ENCODE measurements at regions not wholly inside any gene's neighbourhood (a gene's known extent, or its start where the extent isn't known, plus 50 kb on each side); places are given as distances from the start of the nearest gene placed in this dataset.

DNA sequence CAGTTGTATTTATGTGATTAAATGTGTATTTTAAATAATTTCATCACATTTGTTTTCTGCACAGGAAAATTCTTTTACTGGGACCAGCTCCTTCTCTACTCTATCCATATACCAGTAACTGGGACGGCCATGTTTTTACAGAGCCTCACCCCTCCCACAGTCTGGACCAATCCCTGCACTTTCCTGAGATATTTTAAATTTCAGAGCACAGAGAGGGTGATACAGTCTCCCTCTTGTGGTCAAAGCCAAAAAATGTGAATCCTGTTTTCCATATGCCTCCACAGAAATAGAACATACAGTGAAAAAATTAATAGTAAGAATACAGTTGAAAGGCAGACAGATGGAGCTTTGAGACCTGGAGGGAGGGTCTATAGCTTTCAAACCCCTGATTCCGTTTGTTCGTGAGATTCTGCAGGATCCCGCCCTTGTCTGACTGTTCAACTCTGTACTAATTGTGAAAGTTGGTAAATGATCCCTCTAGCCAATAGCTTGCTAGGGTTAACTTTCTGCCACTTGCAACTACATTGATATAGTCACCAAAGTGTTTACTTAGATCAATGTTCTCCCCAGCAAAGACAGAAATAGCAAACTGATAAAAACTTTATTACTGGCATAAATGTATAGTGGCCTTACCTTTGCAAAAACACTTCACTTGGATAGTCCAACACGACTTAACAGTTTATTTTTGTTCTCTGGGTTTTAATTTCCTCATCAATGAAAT, 172.2 kb downstream of the PPARGC1A start:
- TF ChIP-seq, protein P1, sequence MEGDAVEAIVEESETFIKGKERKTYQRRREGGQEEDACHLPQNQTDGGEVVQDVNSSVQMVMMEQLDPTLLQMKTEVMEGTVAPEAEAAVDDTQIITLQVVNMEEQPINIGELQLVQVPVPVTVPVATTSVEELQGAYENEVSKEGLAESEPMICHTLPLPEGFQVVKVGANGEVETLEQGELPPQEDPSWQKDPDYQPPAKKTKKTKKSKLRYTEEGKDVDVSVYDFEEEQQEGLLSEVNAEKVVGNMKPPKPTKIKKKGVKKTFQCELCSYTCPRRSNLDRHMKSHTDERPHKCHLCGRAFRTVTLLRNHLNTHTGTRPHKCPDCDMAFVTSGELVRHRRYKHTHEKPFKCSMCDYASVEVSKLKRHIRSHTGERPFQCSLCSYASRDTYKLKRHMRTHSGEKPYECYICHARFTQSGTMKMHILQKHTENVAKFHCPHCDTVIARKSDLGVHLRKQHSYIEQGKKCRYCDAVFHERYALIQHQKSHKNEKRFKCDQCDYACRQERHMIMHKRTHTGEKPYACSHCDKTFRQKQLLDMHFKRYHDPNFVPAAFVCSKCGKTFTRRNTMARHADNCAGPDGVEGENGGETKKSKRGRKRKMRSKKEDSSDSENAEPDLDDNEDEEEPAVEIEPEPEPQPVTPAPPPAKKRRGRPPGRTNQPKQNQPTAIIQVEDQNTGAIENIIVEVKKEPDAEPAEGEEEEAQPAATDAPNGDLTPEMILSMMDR (IDR thresholded peaks at IDR 0.05): peak; percentile 41 to 52 (median 49)
- TF ChIP-seq POLR2A (IDR thresholded peaks at IDR 0.05): no peak
